Activated naive CD4-positive, alpha-beta T cell treated with anti-CD3 and anti-CD28 coated beads, Interleukin-2, amount 50 U/mL, for 72 hours (primary cell): ENCODE measurements at regions not wholly inside any gene's neighbourhood (a gene's known extent, or its start where the extent isn't known, plus 50 kb on each side); places are given as distances from the start of the nearest gene placed in this dataset.

Experiments
- ATAC-seq, 2 donors: fragments of 150-1000 bp; cut with Tn5 transposase; 2 replicates each; pipeline ENCODE4 v1.10.0; 2021; ENCODE audit warnings: mild to moderate bottlenecking in 2 of 2, moderate library complexity in 2 of 2
- DNase-seq, 2 donors: peaks; one replicate each; pipeline ENCODE4 v3.0.0; 2021 to 2022; ENCODE audit warnings: low spot score in 2 of 2
- H3K27ac Mint-ChIP-seq, 2 donors: one replicate each; pipeline ENCODE4 v1.8.0; 2022; ENCODE audit warnings: mild to moderate bottlenecking in 2 of 2, mixed read lengths in 2 of 2
- H3K36me3 Mint-ChIP-seq, 2 donors: one replicate each; pipeline ENCODE4 v1.8.0; 2022; ENCODE audit warnings: mixed read lengths in 2 of 2
- H3K9me3 Mint-ChIP-seq, 2 donors: one replicate each; pipeline ENCODE4 v1.8.0; 2022; ENCODE audit warnings: mixed read lengths in 2 of 2

DNA sequence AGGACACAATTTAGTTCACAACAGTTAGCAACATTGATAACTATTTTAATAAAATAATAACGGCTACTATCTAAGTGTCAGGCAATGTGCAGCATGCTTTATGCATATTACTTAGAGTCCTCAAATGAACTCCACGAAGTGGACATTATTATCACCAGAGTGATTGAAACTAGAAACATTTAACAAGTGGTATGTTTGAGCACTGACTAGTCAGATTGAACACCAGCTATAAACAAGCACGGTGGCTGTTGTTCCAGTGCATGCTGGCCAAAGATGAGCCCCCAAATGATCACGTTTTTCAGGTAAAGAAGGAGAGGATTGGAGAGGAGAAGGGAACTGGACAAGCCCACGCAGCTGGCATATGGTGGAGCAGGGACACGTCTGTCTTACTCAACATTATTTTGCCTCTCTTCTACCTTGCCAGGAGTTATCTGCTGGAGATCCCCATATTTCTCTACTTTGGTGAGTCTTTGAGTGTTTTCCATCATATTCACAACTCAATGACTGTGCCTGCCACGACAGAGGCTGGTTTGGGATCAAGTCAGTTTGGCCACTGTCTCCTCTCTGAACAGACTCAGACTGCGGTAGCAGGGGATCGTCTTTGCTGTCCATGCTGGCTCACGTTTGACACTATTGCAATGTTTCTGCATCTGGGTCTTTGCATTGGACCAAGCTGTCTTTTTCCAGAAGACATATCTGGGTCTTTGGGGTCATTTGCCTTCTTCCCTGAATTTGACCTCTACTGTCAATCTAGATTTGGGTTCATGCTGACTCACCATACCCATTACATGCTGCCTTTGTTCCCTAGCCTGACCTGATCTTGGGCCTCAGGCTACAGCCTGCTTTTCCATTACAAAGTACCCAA is 66.0 kb upstream of the ACSL3 start:
- no peak overlapping the region for H3K27ac Mint-ChIP-seq
- ATAC-seq (no peak), DNase-seq (no peak)
- H3K9me3 Mint-ChIP-seq: no peaks in the 10 kb centered on the region
- H3K36me3 Mint-ChIP-seq: no peaks in the 10 kb centered on the region

- Mint-ChIP-seq H3K27ac (no peak overlapping the region), H3K36me3 (no peaks in the 10 kb centered on the region), H3K9me3 (no peaks in the 10 kb centered on the region)
- no peak for DNase-seq
- ATAC-seq: no peak
Measured at GRCh38 chr2:222795450-222796357, 65.1 kb upstream of the ACSL3 start.

DNA sequence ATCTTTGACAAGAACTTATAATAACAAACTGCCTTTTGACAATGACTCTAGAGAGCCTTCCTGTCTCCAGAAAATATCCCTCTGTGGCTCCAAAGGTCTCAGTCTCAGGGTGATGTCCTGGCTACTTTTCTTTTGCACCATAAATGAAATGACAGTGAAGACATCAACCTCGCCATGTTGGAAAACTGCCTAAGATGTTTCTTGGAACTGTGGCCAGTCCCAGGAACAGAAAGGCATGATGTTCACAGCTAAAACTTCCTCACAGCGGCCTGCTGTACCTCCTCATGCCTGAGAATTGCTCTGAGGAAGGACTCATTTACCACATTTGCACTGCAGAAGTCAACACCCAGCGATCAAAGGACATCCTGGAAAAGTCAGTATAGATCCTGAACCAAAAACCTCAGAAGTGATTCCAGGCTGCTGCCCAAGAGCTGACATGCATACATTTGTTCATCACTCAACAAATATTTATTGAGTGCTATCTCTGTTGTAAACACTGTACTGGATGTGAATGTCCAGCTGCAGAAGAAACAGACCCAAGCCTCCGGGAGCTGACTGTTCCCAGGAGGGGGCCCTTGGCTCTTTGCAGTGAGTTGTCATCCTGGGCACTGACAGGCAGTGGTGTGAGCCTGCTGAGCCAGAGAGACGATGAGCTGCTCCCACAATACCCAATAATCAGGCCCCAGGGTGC is 64.3 kb upstream of the ACSL3 start:
- DNase-seq (no peak), ATAC-seq (no peak)
- Mint-ChIP-seq H3K9me3 (no peaks in the 10 kb centered on the region), H3K27ac (no peak overlapping the region), H3K36me3 (no peaks in the 10 kb centered on the region)

GRCh38 chr2:222797261-222797660 is 63.6 kb upstream of the ACSL3 start:
- ATAC-seq (peak in 1 of 2 donors; percentile 49), DNase-seq (no peak)
- Mint-ChIP-seq H3K27ac (no peak overlapping the region), H3K36me3 (no peaks in the 10 kb centered on the region), H3K9me3 (no peaks in the 10 kb centered on the region)

GRCh38 chr2:222797871-222798270 is 63.0 kb upstream of the ACSL3 start:
- Mint-ChIP-seq H3K36me3 (no peaks in the 10 kb centered on the region), H3K27ac (no peak overlapping the region), H3K9me3 (no peaks in the 10 kb centered on the region)
- ATAC-seq (peak; percentile 65 to 90), DNase-seq (no peak)

DNA sequence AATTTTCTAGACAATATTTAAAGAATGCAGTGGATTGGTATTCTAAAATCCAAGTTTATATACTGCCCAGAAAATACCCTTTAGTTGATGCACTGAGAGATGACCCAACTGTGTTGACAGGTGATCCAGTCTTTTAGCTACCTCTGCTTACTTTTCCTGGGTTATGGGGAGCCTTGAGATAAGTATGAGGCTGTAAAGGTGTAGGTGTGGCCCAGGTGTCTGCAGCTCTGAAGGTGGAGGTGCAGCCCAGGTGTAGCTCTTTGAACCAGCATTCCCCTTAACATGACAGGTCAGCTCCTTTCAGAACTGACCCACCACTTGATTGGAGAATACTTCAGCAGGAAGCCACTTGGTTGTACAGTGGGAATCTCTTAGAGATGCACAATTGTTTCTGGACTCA is 62.3 kb upstream of the ACSL3 start:
- DNase-seq (no peak), ATAC-seq (no peak)
- no peak overlapping the region for H3K27ac Mint-ChIP-seq
- H3K9me3 Mint-ChIP-seq: no peaks in the 10 kb centered on the region
- H3K36me3 Mint-ChIP-seq: no peaks in the 10 kb centered on the region

GRCh38 chr2:222799262-222799918 is 61.4 kb upstream of the ACSL3 start:
- DNase-seq (no peak), ATAC-seq (no peak)
- no peak overlapping the region for H3K27ac Mint-ChIP-seq
- H3K36me3 Mint-ChIP-seq: no peaks in the 10 kb centered on the region
- no peaks in the 10 kb centered on the region for H3K9me3 Mint-ChIP-seq

DNA sequence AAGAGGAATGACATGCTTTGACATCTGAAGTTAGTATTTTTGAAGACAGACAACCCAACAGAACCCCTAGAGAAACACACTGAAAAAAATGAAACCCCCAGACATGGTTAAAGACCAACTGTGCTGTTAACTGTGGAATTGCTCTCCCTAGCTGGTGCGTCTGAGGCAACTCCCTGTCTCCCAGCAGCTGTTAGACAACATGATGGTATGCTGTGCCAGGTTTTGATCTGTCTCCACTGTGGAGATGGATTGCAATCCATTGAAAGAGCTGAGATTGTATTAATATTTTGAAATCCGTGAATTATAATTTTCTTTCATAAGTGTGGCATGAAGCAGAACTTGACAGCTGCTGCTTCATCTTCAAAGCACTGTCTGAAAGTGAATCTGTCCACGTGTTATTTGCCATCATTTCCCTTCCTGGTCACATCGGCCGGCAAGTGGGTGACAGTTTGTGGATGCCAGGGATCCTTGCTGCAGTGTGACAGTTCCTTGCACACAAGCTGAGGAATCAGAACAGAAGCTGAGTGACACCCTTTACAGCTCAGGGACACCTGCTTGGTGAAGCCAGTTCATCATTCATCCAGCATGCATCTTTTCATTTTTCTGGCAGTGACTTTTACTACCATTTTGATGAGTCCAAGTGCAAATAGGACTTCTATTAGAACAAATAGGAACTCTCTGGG is 58.2 kb upstream of the ACSL3 start:
- H3K9me3 Mint-ChIP-seq: no peaks in the 10 kb centered on the region
- no peak overlapping the region for H3K27ac Mint-ChIP-seq
- no peak for DNase-seq
- no peaks in the 10 kb centered on the region for H3K36me3 Mint-ChIP-seq
- ATAC-seq: no peak

DNA sequence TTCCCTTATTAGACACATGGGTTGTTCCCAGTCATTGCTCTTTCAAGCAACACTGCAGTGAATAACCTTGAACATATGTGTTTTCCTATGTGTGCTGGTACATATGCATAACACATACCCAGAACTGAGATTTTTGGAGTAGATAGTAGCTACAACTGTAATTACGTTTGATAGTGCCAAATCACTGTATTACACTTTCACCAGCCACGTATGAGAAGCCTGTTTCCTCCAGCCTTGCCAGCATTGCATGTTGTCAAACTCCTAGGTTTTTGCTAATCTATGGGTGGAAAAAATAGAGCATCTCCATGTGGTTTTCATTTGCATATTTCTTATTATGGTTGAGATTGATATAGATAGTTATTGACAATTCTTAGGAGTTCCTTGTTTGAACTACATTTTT is 56.5 kb upstream of the ACSL3 start:
- Mint-ChIP-seq H3K27ac (no peak overlapping the region), H3K9me3 (no peaks in the 10 kb centered on the region), H3K36me3 (no peaks in the 10 kb centered on the region)
- DNase-seq: no peak
- no peak for ATAC-seq

DNA sequence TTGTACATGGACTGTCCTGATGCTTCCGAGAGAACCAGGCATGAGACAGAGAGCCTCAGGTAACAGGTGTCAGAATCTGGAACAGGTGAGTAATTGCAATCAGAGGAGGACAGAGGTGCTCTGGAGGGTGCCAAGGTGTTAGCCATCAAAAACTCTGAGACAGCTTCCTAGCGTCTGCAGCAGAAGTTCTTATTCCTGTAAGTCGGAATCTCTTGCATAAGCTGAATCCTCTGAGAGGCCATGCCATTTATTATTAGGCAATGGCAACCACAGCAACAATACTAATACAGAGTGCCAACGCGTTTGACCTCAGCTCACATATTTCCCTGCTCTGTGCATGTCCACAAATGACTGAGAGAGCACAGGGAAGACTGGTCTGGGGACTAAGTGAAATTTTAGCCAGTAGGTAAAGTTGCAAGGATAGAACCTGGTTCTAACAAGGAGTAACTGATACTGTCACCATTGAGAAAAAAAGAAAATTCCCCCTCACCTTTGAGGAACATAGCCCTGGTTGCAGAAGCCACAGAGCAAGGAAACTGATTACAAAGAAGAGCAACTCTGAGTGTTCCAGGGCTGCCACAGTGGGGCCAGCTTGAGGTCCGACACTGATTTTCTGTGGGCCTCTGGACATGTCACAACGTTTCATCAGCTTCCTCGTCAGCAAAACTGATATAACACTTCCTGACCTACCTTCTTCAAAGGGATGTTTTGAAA is 55.1 kb upstream of the ACSL3 start:
- DNase-seq (no peak), ATAC-seq (no peak)
- no peaks in the 10 kb centered on the region for H3K9me3 Mint-ChIP-seq
- no peak overlapping the region for H3K27ac Mint-ChIP-seq
- no peaks in the 10 kb centered on the region for H3K36me3 Mint-ChIP-seq

GRCh38 chr2:222806526-222807137 is 54.2 kb upstream of the ACSL3 start:
- H3K27ac Mint-ChIP-seq: no peak overlapping the region
- ATAC-seq (no peak), DNase-seq (no peak)
- H3K9me3 Mint-ChIP-seq: no peaks in the 10 kb centered on the region
- H3K36me3 Mint-ChIP-seq: no peaks in the 10 kb centered on the region

DNA sequence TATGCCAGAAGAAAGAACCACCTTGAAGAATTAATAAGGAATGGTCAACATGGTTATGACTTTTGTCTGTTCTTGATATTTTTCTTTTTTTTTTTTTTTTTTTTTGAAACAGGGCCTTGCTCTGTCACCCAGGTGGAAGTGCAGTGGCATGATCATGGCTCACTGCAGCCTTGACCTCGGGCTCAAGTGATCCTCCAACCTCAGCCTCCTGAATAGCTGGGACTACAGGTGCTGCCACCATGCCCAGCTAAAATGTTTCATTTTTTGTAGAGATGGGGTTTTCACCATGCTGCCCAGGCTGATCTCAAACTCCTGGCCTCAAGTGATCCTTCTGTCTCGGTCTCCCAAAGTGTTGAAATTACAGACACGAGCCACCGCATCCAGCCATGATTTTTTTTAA is 53.4 kb upstream of the ACSL3 start:
- Mint-ChIP-seq H3K36me3 (no peaks in the 10 kb centered on the region), H3K27ac (no peak overlapping the region), H3K9me3 (no peaks in the 10 kb centered on the region)
- DNase-seq: no peak
- ATAC-seq: no peak

GRCh38 chr2:222809582-222809981 is 51.3 kb upstream of the ACSL3 start:
- Mint-ChIP-seq H3K27ac (no peak overlapping the region), H3K36me3 (no peaks in the 10 kb centered on the region), H3K9me3 (no peaks in the 10 kb centered on the region)

GRCh38 chr2:222810044-222810443 is 50.8 kb upstream of the ACSL3 start:
- no peak overlapping the region for H3K27ac Mint-ChIP-seq
- H3K9me3 Mint-ChIP-seq: no peaks in the 10 kb centered on the region
- ATAC-seq (no peak), DNase-seq (no peak)
- H3K36me3 Mint-ChIP-seq: no peaks in the 10 kb centered on the region

More at GRCh38 chr2:222809582-222809981, 51.3 kb upstream of the ACSL3 start:
- DNase-seq (no peak), ATAC-seq (no peak)
